ENCODE measurements at regions not wholly inside any gene's neighbourhood (a gene's known extent, or its start where the extent isn't known, plus 50 kb on each side); places are given as distances from the start of the nearest gene placed in this dataset.
"Not testable (repeated sequence)": the region's sequence is repeated elsewhere in the genome, so short reads cannot be mapped to it uniquely, and the experiment has no call there.

- DNase-seq: no peak
Observed at GRCh38 chr6:26267083-26267589, 97.9 kb upstream of the BTN3A2 start.

DNA sequence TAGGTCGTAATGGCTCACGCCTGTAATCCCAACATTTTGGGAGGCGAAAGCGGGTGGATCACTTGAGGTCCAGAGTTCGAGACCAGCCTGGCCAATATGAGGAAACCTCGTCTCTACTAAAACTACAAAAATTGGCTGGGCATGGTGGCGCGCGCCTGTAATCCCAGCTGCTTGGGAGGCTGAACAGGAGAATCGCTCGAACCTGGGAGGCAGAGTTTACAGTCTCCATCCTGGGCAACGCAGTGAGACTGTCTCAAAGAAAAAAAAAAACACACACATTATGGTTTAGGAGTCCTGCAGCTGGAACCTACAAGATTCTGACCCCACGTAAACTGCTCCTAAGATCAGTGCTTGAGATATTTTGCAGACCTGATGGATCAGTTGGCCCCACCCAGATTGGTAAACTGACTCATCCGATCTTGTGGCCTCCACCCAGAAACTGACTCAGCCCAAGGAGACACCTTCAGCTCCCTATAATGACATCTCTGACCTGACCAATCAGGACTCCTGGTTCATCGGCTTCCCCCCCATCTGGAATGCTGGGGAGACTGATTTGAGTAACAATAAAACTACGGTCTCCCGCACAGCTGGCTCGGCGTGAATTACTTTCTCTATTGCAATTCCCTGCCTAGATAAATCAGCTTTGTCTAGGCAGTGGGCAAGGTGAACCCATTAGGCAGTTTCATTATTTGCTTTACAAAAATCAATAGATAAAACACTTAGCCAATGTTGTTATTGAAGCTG, 96.2 kb upstream of the BTN3A2 start:
- DNase-seq: no peak

GRCh38 chr6:26269531-26270485, 95.2 kb upstream of the BTN3A2 start:
- no peak for DNase-seq

DNA sequence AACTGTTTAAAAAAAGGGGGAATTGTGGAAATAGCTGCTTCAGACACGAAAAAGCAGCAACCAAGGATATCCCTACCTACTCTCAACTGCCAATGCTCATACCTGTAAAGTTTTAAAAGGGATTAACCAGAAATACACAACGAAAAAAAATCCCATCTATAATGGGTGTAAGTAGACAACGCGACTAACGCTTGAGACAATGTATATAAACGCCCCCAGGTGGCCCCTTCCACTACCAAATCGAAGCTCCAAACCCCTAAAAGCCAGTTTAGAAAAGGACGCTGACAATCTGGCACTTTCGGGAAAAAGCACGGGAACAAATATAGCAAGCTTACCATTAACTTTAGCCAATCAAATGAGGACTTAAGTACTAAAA, 94.5 kb upstream of the BTN3A2 start:
- DNase-seq: no peak

- DNase-seq: peak; percentile 78
Observed at GRCh38 chr6:26270903-26271667, 93.9 kb upstream of the BTN3A2 start.

DNA sequence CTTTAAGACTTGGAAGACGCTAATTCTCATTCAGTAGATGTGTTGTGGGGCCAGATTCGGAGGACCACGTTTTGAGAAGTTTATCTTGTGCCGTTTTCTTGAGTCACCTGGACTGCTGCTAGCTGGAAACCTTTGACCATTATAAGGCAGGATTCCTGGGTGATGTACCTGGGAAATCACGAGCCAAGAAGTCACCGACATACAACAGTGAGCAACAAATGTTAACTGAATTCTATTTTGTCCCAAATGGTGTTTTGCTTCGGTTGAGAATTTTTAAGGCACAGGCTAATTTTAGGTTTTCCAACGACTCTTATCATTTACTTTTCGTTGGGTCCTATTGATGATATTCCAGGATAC, 93.4 kb upstream of the BTN3A2 start:
- no peak for DNase-seq

- peak; percentile 15 for DNase-seq
Observed at GRCh38 chr6:26272171-26272637, 92.8 kb upstream of the BTN3A2 start.

- DNase-seq: no peak
Observed at GRCh38 chr6:26273673-26274588, 91.1 kb upstream of the BTN3A2 start.

DNA sequence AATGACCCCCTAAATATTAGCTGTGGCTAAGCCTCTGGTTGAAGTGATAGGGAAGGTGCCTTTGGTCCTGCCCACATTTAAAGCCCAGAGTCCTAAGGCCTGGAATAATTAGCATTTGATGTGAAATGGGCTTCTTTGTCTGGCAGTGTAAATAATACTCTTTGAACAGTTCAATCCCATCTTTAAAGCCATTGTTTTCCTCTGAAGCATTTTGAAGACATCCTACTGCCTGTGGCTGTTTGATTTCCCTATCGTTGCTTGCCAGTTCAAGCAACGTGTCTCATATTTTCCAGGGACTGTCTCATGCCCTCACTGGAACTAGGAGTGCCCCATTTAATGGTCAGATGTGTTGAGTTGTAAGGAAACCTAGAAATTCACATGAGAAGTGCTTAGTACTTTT, 89.3 kb upstream of the BTN3A2 start:
- DNase-seq: no peak

DNA sequence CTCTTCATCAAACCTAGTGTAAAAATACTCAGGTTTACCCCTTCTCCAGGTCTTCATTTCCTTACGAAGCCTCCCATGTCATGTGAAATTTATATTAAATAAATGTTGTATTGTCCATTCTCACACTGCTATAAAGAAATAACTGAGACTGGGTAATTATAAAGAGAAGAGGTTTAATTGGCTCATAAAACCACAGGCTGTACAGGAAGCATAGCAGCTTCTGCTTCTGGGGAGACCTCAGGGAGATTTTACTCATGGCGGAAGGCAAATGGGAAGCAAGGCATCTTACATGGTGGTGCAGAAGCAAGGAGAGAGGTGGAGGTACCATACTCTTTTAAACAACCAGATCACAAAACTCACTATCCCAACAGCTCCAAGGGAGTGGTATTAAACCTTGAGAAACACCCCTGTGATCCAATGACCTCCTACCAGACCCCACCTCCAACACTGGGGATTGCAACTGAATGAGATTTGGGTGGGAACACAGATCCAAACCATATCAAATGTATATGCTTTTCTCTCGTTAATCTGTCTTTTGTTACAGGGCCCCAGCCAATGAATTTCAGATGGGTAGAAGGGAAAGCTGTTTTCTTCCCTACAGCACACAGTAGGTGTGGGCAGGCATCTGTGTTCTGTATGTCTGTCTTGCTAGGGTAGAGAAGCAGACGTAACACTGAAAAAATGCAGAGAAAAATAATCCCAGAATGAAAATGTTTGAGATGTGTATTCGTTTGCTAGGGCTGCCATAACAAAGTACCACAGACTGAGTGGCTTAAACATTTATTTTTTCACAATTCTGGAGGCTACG, 88.0 kb upstream of the BTN3A2 start:
- no peak for DNase-seq

DNA sequence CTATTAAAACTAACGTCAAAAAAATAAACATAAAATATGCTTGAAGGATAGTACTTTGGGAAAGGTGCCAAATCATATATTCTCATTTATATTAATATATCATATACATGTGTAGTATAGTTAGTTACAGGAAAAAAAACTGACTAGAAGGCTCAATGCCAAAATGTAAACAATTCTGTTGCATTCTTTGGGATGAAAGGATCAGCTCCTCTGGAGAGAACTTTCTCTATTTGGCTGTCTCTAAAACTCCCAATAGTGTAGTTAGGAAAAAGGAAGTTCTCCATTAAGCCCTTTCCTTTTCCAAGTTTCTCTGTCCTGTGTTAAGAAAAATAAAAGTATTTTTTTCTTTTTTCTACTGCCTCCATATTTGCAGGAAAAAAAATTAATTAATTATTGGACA, 86.5 kb upstream of the BTN3A2 start:
- no peak for DNase-seq

DNA sequence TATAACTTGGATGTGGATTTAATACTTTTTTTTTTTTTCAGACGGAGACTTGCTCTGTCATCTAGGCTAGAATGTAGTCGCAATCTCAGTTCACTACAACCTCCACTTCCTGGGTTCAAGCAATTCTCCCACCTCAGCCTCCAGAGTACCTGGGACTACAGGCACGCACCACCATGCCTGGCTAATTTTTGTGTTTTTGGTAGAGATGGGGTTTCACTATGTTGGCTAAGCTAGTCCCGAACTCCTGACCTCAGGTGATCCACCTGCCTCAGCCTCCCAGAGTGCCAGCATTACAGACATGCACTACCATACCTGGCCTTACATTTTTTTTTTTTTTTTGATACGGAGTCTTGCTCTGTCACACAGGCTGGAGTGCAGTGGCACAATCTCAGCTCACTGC, 85.6 kb upstream of the BTN3A2 start:
- not testable (repeated sequence) for DNase-seq

- no peak for DNase-seq
Observed at GRCh38 chr6:26280407-26280806, 84.6 kb upstream of the BTN3A2 start.

- peak; percentile 7 for DNase-seq
Observed at GRCh38 chr6:26284537-26285142, 80.4 kb upstream of the BTN3A2 start.

DNA sequence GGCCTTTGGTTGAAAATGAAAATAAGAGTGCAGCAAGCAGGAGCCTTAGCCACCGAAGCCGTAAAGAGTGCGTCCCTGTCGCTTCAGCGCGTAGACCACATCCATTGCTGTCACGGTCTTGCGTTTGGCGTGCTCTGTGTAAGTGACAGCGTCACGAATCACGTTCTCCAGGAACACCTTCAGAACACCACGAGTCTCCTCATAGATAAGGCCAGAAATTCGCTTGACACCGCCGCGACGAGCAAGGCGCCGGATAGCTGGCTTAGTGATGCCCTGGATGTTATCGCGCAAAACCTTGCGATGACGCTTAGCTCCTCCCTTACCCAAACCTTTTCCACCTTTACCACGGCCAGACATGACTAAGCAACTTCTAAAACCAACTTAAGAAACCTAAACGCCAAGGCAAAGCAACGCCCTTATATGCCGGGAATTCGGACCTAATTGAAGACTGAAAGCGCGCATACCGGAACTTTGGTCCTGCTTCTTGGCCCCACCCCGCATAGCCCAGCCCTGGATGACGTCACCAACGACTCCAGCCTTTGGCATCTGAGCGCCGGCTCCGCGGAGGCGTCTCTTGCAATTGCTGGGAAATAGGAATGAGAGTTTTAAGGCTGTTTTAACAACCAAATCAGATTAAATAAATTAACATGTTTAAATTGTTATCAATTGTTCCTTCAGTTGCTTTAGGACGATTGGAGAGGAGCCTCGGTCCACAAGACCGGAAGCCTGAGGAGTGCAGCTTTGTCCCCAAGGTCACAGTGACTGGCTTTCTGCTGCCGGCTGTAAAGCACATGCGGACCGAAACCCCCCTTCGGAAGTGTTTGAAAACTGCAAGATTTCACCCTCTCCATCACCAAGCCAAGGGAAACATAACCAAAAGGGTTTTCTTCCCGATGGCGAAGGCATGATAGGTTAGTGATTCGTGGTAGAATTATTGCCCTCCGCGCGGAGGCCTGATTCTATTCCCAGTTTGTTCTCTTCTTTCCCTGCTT, 79.6 kb upstream of the BTN3A2 start:
- peak; percentile 89 for DNase-seq

DNA sequence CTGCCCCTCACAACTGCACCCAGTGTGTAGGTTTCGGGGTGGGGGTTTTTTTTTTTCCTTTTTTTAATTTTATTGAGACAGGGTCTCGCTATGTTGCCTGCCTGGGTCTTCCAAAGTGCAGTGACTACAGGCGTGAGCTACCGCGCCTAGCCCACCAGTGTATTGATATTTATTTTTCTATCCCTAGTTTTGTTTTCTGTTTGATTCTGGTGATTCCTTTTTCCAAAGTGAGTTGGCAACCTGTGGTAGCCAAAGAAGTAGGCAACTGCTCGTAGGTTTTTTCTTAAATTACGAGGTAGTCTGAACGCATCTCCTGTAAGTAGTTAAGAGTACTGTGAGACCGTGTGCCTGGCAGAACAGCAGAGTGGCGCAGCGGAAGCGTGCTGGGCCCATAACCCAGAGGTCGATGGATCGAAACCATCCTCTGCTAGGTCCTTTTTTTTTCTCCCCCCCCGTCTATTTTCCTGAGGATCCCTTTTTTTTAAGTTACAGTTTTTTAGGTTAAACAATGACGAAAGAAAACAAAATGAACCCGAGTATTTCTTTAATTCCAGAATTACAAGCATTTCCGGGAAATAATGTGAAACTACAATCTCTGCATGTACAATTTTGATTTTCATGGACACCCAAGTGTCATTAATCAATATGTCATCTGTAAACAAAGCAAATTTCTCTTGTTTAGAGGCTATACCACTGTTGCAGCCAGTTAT, 78.7 kb upstream of the BTN3A2 start:
- DNase-seq: peak; percentile 68

GRCh38 chr6:26288155-26288554, 76.8 kb upstream of the BTN3A2 start:
- no peak for DNase-seq

- no peak for DNase-seq
Observed at GRCh38 chr6:26290941-26291340, 74.1 kb upstream of the BTN3A2 start.

- DNase-seq: no peak
Observed at GRCh38 chr6:26292709-26293108, 72.3 kb upstream of the BTN3A2 start.

All from effector CD8-positive, alpha-beta T cell (primary cell).